CD14-positive monocyte (primary cell): ENCODE measurements at regions not wholly inside any gene's neighbourhood (a gene's known extent, or its start where the extent isn't known, plus 50 kb on each side); places are given as distances from the start of the nearest gene placed in this dataset.

Source experiments
- DNase-seq, 3 donors: peaks; one replicate each; pipeline ENCODE4 v3.0.0-alpha.2; 2011 to 2022
- H2AFZ ChIP-seq: 2 replicates; pipeline ENCODE4 v1.6.0; 2012; ENCODE audit warnings: mild to moderate bottlenecking, low read depth, low read length, inconsistent platforms; ENCODE audit not compliant: insufficient read depth, poor library complexity, severe bottlenecking
- H3K27ac ChIP-seq, 2 donors: 1 replicate in 1 of 2; 2 replicates in 1 of 2; pipeline ENCODE4 v1.5.1; 2012 to 2013; ENCODE audit warnings: low read length in 2 of 2, control low read depth in 1 of 2, inconsistent platforms in 1 of 2, low read depth in 1 of 2, mild to moderate bottlenecking in 1 of 2
- H3K27me3 ChIP-seq, 2 donors: one replicate each; pipeline versions ENCODE4 v1.6.0 to v1.6.1; 2011 to 2013; ENCODE audit warnings: low read length in 2 of 2; ENCODE audit not compliant: control insufficient read depth in 2 of 2, insufficient read depth in 2 of 2
- H3K36me3 ChIP-seq, 2 donors: replicated peaks in 1 of 2; 1 replicate in 1 of 2; 2 replicates in 1 of 2; pipeline versions ENCODE4 v1.5.1 to v1.6.1; 2012 to 2013; ENCODE audit warnings: low read length in 2 of 2, control low read depth in 1 of 2, inconsistent platforms in 1 of 2, mild to moderate bottlenecking in 1 of 2; ENCODE audit not compliant: insufficient read depth in 2 of 2, control insufficient read depth in 1 of 2
- H3K4me1 ChIP-seq, 2 donors: 1 replicate in 1 of 2; 2 replicates in 1 of 2; pipeline versions ENCODE4 v1.5.1 to v1.6.1; 2012 to 2013; ENCODE audit warnings: low read length in 2 of 2, control low read depth in 1 of 2, inconsistent platforms in 1 of 2, mild to moderate bottlenecking in 1 of 2, moderate library complexity in 1 of 2; ENCODE audit not compliant: insufficient read depth in 2 of 2, control insufficient read depth in 1 of 2
- H3K4me2 ChIP-seq: replicated peaks from 2 replicates; pipeline ENCODE3; 2012; ENCODE audit warnings: low read length, moderate library complexity, mild to moderate bottlenecking; ENCODE audit not compliant: poor library complexity, severe bottlenecking; ENCODE audit errors: extremely low read depth
- H3K4me3 ChIP-seq, 3 experiments: fragments of 200-600 bp in 1 of 3; sonication (generic) in 1 of 3; replicated peaks in 1 of 3; 1 replicate in 2 of 3; 2 replicates in 1 of 3; pipeline ENCODE4 v1.5.1; 2011 to 2013; ENCODE audit warnings: low read length in 3 of 3, mild to moderate bottlenecking in 3 of 3, control low read depth in 2 of 3, low read depth in 2 of 3, inconsistent platforms in 1 of 3, moderate library complexity in 1 of 3
- H3K79me2 ChIP-seq: 2 replicates; pipeline ENCODE4 v1.6.0; 2012; ENCODE audit warnings: mild to moderate bottlenecking, control low read depth, inconsistent platforms, low read length, moderate library complexity; ENCODE audit not compliant: insufficient read depth
- H3K9ac ChIP-seq: 2 replicates; pipeline ENCODE4 v1.6.0; 2017; ENCODE audit warnings: low read length, mild to moderate bottlenecking; ENCODE audit not compliant: insufficient read depth, poor library complexity, severe bottlenecking
- H3K9me3 ChIP-seq, 2 donors: replicated peaks in 1 of 2; 1 replicate in 1 of 2; 2 replicates in 1 of 2; pipeline versions ENCODE4 v1.5.1 to v1.6.1; 2012 to 2013; ENCODE audit warnings: low read length in 2 of 2, control low read depth in 1 of 2; ENCODE audit not compliant: control insufficient read depth in 1 of 2, insufficient read depth in 1 of 2
- H4K20me1 ChIP-seq: 2 replicates; pipeline ENCODE4 v1.6.0; 2012; ENCODE audit warnings: mild to moderate bottlenecking, low read length, control low read depth, moderate library complexity; ENCODE audit not compliant: insufficient read depth
- H3K27ac Mint-ChIP-seq, 7 donors: one replicate each; pipeline ENCODE4 v1.8.0; 2020; ENCODE audit warnings: mild to moderate bottlenecking in 7 of 7, mixed read lengths in 7 of 7, moderate library complexity in 6 of 7, inconsistent platforms in 2 of 7
- H3K27me3 Mint-ChIP-seq, 3 donors: one replicate each; pipeline ENCODE4 v1.8.0; 2021 to 2022; ENCODE audit warnings: low read depth in 3 of 3, mild to moderate bottlenecking in 3 of 3, mixed read lengths in 3 of 3, moderate library complexity in 3 of 3, inconsistent platforms in 1 of 3
- H3K36me3 Mint-ChIP-seq, 2 donors: one replicate each; pipeline ENCODE4 v1.8.0; 2020; ENCODE audit warnings: mixed read lengths in 2 of 2, inconsistent platforms in 1 of 2, mild to moderate bottlenecking in 1 of 2
- H3K4me1 Mint-ChIP-seq: one replicate; pipeline ENCODE4 v1.8.0; 2020; ENCODE audit warnings: mild to moderate bottlenecking, mixed read lengths
- H3K4me3 Mint-ChIP-seq, 2 donors: one replicate each; pipeline ENCODE4 v1.8.0; 2020; ENCODE audit warnings: mild to moderate bottlenecking in 2 of 2, mixed read lengths in 2 of 2, moderate library complexity in 1 of 2
- H3K9me3 Mint-ChIP-seq, 7 donors: one replicate each; pipeline ENCODE4 v1.8.0; 2020 to 2022; ENCODE audit warnings: mixed read lengths in 7 of 7, mild to moderate bottlenecking in 6 of 7, moderate library complexity in 6 of 7, inconsistent platforms in 2 of 7
- whole genome bisulfite sequencing: methylation state at CpG from one replicate; pipeline ENCODE4 v1.1.5; 2013; ENCODE audit warnings: missing lambda C conversion rate; ENCODE audit not compliant: insufficient coverage; 5-methylcytosine and 5-hydroxymethylcytosine counted together
- intact Hi-C, 2 donors: fragments of 100-400 bp; cut with micrococcal nuclease; formaldehyde crosslinking; loops; one replicate each; pipeline versions ENCODE4 v1.15.0 to v1.15.1; 2023
- TF ChIP-seq, protein P1 (sequence below): fragments of 200-600 bp; IDR thresholded peaks from one replicate; pipeline ENCODE4 v1.8.0; 2022; ENCODE audit warnings: antibody characterized with exemption, mild to moderate bottlenecking

DNA sequence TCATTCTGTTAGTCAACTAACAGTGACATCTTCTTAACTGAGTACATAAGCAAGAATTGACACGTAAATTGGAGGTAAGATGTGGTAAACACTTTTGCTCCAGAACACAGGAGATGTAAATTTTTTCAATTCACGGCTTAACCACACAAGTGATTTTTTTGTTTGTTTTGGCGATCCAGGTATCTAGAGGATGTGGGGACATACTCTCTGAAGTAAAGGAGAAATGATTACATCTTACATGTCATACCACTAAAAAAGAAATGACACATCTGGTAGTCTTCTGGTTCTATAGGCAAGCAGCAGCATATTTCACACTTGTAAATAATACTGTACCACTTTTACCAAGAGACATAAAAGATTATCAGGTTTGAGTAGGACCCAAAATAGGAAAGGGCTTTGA, 200.3 kb upstream of the ZWINT start:
- intact Hi-C loops, result no loop called here
- H4K20me1 ChIP-seq, result no peaks in the 10 kb centered on the region
- H3K79me2 ChIP-seq, result no peaks in the 10 kb centered on the region
- TF ChIP-seq, protein P1, sequence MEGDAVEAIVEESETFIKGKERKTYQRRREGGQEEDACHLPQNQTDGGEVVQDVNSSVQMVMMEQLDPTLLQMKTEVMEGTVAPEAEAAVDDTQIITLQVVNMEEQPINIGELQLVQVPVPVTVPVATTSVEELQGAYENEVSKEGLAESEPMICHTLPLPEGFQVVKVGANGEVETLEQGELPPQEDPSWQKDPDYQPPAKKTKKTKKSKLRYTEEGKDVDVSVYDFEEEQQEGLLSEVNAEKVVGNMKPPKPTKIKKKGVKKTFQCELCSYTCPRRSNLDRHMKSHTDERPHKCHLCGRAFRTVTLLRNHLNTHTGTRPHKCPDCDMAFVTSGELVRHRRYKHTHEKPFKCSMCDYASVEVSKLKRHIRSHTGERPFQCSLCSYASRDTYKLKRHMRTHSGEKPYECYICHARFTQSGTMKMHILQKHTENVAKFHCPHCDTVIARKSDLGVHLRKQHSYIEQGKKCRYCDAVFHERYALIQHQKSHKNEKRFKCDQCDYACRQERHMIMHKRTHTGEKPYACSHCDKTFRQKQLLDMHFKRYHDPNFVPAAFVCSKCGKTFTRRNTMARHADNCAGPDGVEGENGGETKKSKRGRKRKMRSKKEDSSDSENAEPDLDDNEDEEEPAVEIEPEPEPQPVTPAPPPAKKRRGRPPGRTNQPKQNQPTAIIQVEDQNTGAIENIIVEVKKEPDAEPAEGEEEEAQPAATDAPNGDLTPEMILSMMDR, result no peak
- no peak for DNase-seq
- H3K4me2 ChIP-seq, result no peak overlapping the region
- H3K4me3 Mint-ChIP-seq, result no peak overlapping the region
- no peaks in the 10 kb centered on the region for H3K36me3 ChIP-seq
- peaks cover 0 to 3% (median 0%) of the 10 kb centered on the region in 7 donors for H3K9me3 Mint-ChIP-seq
- H3K9me3 ChIP-seq, result no peaks in the 10 kb centered on the region
- no peak overlapping the region for H3K27ac Mint-ChIP-seq
- H3K4me1 Mint-ChIP-seq, result no peaks in the 10 kb centered on the region
- no peaks in the 10 kb centered on the region for H3K27me3 ChIP-seq
- no peak overlapping the region for H2AFZ ChIP-seq
- no peak overlapping the region for H3K4me3 ChIP-seq
- no peak overlapping the region for H3K27ac ChIP-seq
- H3K4me1 ChIP-seq, result no peaks in the 10 kb centered on the region
- no CpG with 5 or more reads among the region's 3 CpGs for WGBS
- no peaks in the 10 kb centered on the region for H3K36me3 Mint-ChIP-seq
- no peak overlapping the region for H3K9ac ChIP-seq
- H3K27me3 Mint-ChIP-seq, result peaks cover 0 to 1% (median 0%) of the 10 kb centered on the region in 3 donors

DNA sequence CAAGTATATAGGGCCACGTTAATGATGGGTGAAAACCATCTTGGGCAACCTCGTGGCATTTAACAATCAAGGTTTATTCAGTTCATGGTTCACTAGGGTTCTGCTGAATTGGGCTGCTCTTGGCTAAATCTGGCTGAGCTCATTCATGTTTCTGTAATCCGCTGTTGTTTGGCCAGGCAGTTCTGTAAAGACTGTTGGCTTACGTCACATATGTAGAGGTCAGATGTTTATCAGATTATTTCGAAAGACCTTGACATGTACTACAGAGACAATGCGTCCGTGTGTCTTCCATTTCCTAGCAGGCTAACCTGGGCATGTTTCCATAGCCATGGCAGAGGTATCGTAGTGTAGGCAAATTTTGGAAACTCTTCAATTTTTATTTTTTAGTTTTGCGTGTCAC, 190.0 kb upstream of the ZWINT start:
- Histone ChIP-seq H3K4me3 (no peak overlapping the region), H3K36me3 (no peaks in the 10 kb centered on the region), H3K79me2 (no peaks in the 10 kb centered on the region), H3K9ac (no peak overlapping the region), H3K4me1 (no peaks in the 10 kb centered on the region), H3K9me3 (peaks cover 0 to 6% of the 10 kb centered on the region in 2 donors), H3K4me2 (no peak overlapping the region), H3K27me3 (no peaks in the 10 kb centered on the region), H2AFZ (no peak overlapping the region), H4K20me1 (no peaks in the 10 kb centered on the region), H3K27ac (no peak overlapping the region)
- 85% methylated on average over 6 of the region's 9 CpGs for WGBS
- Mint-ChIP-seq H3K4me3 (no peak overlapping the region), H3K27me3 (no peaks in the 10 kb centered on the region), H3K36me3 (no peaks in the 10 kb centered on the region), H3K4me1 (no peaks in the 10 kb centered on the region), H3K9me3 (peaks cover 0 to 11% (median 6%) of the 10 kb centered on the region in 7 donors), H3K27ac (no peak overlapping the region)
- intact Hi-C loops, result no loop called here
- TF ChIP-seq, protein P1, result no peak
- no peak for DNase-seq
